Gastroesophageal sphincter (tissue), 3 donors: ENCODE measurements at regions not wholly inside any gene's neighbourhood (a gene's known extent, or its start where the extent isn't known, plus 50 kb on each side); places are given as distances from the start of the nearest gene placed in this dataset.

Experiments
- CTCF ChIP-seq, 4 experiments: fragments of 200-600 bp in 2 of 4; fragments of 450-650 bp in 2 of 4; sonication (generic) in 1 of 4; IDR thresholded peaks; one replicate each; pipeline ENCODE4 v1.5.1; 2017 to 2019; ENCODE audit warnings: antibody characterized with exemption in 4 of 4, mild to moderate bottlenecking in 2 of 4, moderate library complexity in 2 of 4
- EP300 ChIP-seq: sonication (generic); formaldehyde crosslinking; IDR thresholded peaks from one replicate; pipeline ENCODE4 v1.6.1; 2017; ENCODE audit warnings: antibody characterized with exemption, mild to moderate bottlenecking
- POLR2A ChIP-seq, 2 donors: fragments of 450-650 bp; IDR thresholded peaks; one replicate each; pipeline ENCODE4 v1.6.1; 2017; ENCODE audit warnings: antibody characterized with exemption in 2 of 2, mild to moderate bottlenecking in 2 of 2, moderate library complexity in 1 of 2
- POLR2AphosphoS5 ChIP-seq: sonication (generic); formaldehyde crosslinking; IDR thresholded peaks from one replicate; pipeline ENCODE4 v1.6.1; 2017; ENCODE audit warnings: antibody characterized with exemption

GRCh38 chr10:3914733-3915132, 129.7 kb upstream of the KLF6 start:
- TF ChIP-seq CTCF (IDR thresholded peaks at IDR 0.05), result no peak
- TF ChIP-seq POLR2A (IDR thresholded peaks at IDR 0.05), result no peak
- TF ChIP-seq POLR2AphosphoS5, result no peak
- TF ChIP-seq EP300, result no peak
